MM.1S (cell line): ENCODE measurements at regions not wholly inside any gene's neighbourhood (a gene's known extent, or its start where the extent isn't known, plus 50 kb on each side); places are given as distances from the start of the nearest gene placed in this dataset.

Experiments used
- DNase-seq: peaks from one replicate; pipeline ENCODE4 v3.0.0-alpha.2; 2015
- H2AFZ ChIP-seq: fragments of 300-600 bp; sonication (generic); 2 replicates; pipeline ENCODE4 v1.6.0; 2016; ENCODE audit warnings: antibody characterized with exemption, low read length
- H3F3A ChIP-seq: fragments of 300-600 bp; sonication (generic); 2 replicates; pipeline ENCODE4 v1.6.1; 2016; ENCODE audit warnings: mild to moderate bottlenecking, antibody characterized with exemption, low read length, moderate library complexity, mixed read lengths; ENCODE audit not compliant: insufficient read depth
- H3K27ac ChIP-seq: fragments of 300-600 bp; sonication (generic); 2 replicates; pipeline ENCODE4 v1.5.1; 2016; ENCODE audit warnings: mild to moderate bottlenecking, low read length
- H3K27me3 ChIP-seq: fragments of 300-600 bp; sonication (generic); replicated peaks from 2 replicates; pipeline ENCODE4 v1.6.0; 2016; ENCODE audit warnings: low read length; ENCODE audit not compliant: insufficient read depth
- H3K36me3 ChIP-seq: fragments of 300-600 bp; sonication (generic); replicated peaks from 2 replicates; pipeline ENCODE4 v1.6.1; 2016; ENCODE audit warnings: mild to moderate bottlenecking, low read length, mixed read lengths; ENCODE audit not compliant: insufficient read depth
- H3K4me1 ChIP-seq: fragments of 300-600 bp; sonication (generic); 2 replicates; pipeline ENCODE4 v1.6.1; 2016; ENCODE audit warnings: low read length, mixed read lengths
- H3K4me2 ChIP-seq: fragments of 300-600 bp; sonication (generic); 2 replicates; pipeline ENCODE4 v1.6.0; 2016; ENCODE audit warnings: low read depth, low read length
- H3K4me3 ChIP-seq: fragments of 300-600 bp; sonication (generic); 2 replicates; pipeline ENCODE4 v1.5.1; 2016; ENCODE audit warnings: low read length, mixed read lengths
- H3K79me2 ChIP-seq: fragments of 300-600 bp; sonication (generic); 2 replicates; pipeline ENCODE4 v1.6.1; 2016; ENCODE audit warnings: mixed run types, low read length, mixed read lengths
- H3K9ac ChIP-seq: fragments of 300-600 bp; sonication (generic); 2 replicates; pipeline ENCODE4 v1.6.1; 2016; ENCODE audit warnings: low read length, mixed read lengths
- H3K9me2 ChIP-seq: fragments of 300-600 bp; sonication (generic); replicated peaks from 2 replicates; pipeline ENCODE4 v1.6.1; 2016; ENCODE audit warnings: mild to moderate bottlenecking, low read length, mixed read lengths; ENCODE audit not compliant: insufficient read depth
- H3K9me3 ChIP-seq: fragments of 300-600 bp; sonication (generic); replicated peaks from 2 replicates; pipeline ENCODE4 v1.6.1; 2016; ENCODE audit warnings: mild to moderate bottlenecking, low read length, mixed read lengths; ENCODE audit not compliant: insufficient read depth
- H4K20me1 ChIP-seq: fragments of 300-600 bp; sonication (generic); 2 replicates; pipeline ENCODE4 v1.6.1; 2016; ENCODE audit warnings: mild to moderate bottlenecking, low read length, moderate library complexity, mixed read lengths; ENCODE audit not compliant: insufficient read depth
- CTCF ChIP-seq: fragments of 300-600 bp; sonication (generic); IDR thresholded peaks from 2 replicates; pipeline ENCODE4 v1.5.1; 2016; ENCODE audit warnings: antibody characterized with exemption, low read length, mixed read lengths
- EZH2 ChIP-seq: fragments of 300-600 bp; sonication (generic); optimal IDR thresholded peaks from 2 replicates; pipeline ENCODE3; 2017; ENCODE audit warnings: low read depth, mild to moderate bottlenecking, antibody characterized with exemption, low read length, mixed read lengths
- EZH2phosphoT487 ChIP-seq: fragments of 300-600 bp; sonication (generic); IDR thresholded peaks from 2 replicates; pipeline ENCODE4 v1.6.1; 2018; ENCODE audit warnings: antibody characterized with exemption, low read length

- Histone ChIP-seq H3F3A (no peaks in the 10 kb centered on the region), H3K4me2 (no peak overlapping the region), H2AFZ (no peak overlapping the region), H3K4me3 (no peak overlapping the region), H3K36me3 (no peaks in the 10 kb centered on the region), H3K27me3 (no peaks in the 10 kb centered on the region), H3K9me3 (no peaks in the 10 kb centered on the region), H4K20me1 (no peaks in the 10 kb centered on the region), H3K79me2 (no peaks in the 10 kb centered on the region), H3K27ac (no peak overlapping the region), H3K4me1 (no peaks in the 10 kb centered on the region), H3K9me2 (no peaks in the 10 kb centered on the region), H3K9ac (no peak overlapping the region)
- no peak for DNase-seq
- TF ChIP-seq CTCF (no peak), EZH2 (no peak), EZH2phosphoT487 (no peak)
These were observed 180.6 kb upstream of the CEP162 start for GRCh38 chr6:84408028-84408427.

GRCh38 chr6:84403545-84403944 is 176.1 kb upstream of the CEP162 start:
- no peak for DNase-seq
- no peaks in the 10 kb centered on the region for H3F3A ChIP-seq
- no peak overlapping the region for H3K9ac ChIP-seq
- no peaks in the 10 kb centered on the region for H3K79me2 ChIP-seq
- H3K9me3 ChIP-seq = no peaks in the 10 kb centered on the region
- no peak overlapping the region for H2AFZ ChIP-seq
- no peak overlapping the region for H3K27ac ChIP-seq
- no peaks in the 10 kb centered on the region for H3K36me3 ChIP-seq
- no peaks in the 10 kb centered on the region for H4K20me1 ChIP-seq
- no peaks in the 10 kb centered on the region for H3K9me2 ChIP-seq
- H3K4me1 ChIP-seq = no peaks in the 10 kb centered on the region
- TF ChIP-seq CTCF (no peak), EZH2phosphoT487 (no peak), EZH2 (no peak)
- H3K4me3 ChIP-seq = no peak overlapping the region
- no peak overlapping the region for H3K4me2 ChIP-seq
- H3K27me3 ChIP-seq = no peaks in the 10 kb centered on the region

- no peaks in the 10 kb centered on the region for H3K9me3 ChIP-seq
- no peaks in the 10 kb centered on the region for H3K36me3 ChIP-seq
- no peak overlapping the region for H3K9ac ChIP-seq
- H3K4me3 ChIP-seq = no peak overlapping the region
- H3K79me2 ChIP-seq = no peaks in the 10 kb centered on the region
- no peak overlapping the region for H2AFZ ChIP-seq
- DNase-seq = no peak
- H4K20me1 ChIP-seq = no peaks in the 10 kb centered on the region
- no peaks in the 10 kb centered on the region for H3K9me2 ChIP-seq
- no peaks in the 10 kb centered on the region for H3F3A ChIP-seq
- H3K27ac ChIP-seq = no peak overlapping the region
- H3K4me1 ChIP-seq = no peaks in the 10 kb centered on the region
- H3K27me3 ChIP-seq = no peaks in the 10 kb centered on the region
- TF ChIP-seq CTCF (no peak), EZH2phosphoT487 (no peak), EZH2 (no peak)
- H3K4me2 ChIP-seq = no peak overlapping the region
These were observed 171.6 kb upstream of the CEP162 start for GRCh38 chr6:84399003-84399402.
